ENCODE measurements at regions not wholly inside any gene's neighbourhood (a gene's known extent, or its start where the extent isn't known, plus 50 kb on each side); places are given as distances from the start of the nearest gene placed in this dataset.
"Not testable (repeated sequence)": the region's sequence is repeated elsewhere in the genome, so short reads cannot be mapped to it uniquely, and the experiment has no call there.

DNA sequence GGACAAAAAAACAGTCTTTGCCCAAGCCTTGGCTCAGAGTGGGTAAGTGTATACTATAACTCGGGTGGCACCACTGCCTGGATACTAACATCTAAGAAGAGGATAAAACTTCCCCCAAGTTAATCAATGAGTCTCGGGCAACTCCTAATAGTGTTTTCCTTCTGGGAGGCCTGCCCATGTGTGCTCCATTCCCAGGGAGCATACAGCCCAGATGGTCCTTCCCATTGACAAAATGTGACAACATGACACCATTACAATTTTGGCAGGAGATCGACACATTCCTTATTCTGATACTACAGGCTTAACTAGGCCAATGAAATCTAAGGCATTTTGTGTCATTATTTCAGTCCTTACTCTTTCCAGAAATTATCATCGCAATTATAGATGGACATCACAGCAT is 52.7 kb upstream of the CRIM1 start:
- no peak for DNase-seq

DNA sequence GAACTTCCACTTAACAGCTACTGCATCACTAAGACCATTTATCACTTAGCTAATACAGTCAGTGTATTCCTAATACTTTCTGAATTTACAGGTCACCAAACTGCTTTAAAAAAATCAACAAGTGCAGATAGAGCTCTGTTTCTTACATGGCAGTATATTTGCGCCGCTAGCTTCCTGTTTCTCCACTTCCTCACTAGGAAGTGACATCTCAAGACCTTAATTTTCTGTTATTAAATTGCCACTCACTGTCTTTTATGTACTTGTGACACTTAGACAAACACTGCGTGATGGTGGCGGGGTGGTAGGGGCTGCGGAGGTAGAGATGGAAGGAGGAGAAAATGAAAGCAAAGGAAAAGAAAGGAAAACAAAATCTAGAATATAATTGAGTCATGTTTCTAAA is 53.7 kb upstream of the CRIM1 start:
- DNase-seq: no peak

DNA sequence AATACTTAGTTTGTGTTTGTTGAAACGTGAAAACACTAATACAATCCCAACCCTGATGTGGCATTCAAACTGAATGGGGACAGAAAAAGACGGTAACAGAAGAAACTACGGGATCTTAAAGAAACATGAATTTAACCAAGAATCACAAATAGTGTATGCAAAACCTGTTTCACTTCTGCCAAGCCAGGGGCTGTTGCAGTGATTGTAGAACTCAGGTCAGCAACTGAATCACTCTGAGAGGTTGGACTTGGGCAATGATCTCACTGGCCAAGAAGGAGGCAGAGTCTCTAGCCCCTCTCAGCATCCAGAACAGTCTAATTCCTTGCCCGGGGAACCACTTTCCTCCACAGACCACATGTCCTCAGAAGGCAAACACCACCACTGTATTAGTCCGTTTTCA is 54.9 kb upstream of the CRIM1 start:
- DNase-seq: no peak

GRCh38 chr2:36296798-36297197 is 58.8 kb upstream of the CRIM1 start:
- no peak for DNase-seq

DNA sequence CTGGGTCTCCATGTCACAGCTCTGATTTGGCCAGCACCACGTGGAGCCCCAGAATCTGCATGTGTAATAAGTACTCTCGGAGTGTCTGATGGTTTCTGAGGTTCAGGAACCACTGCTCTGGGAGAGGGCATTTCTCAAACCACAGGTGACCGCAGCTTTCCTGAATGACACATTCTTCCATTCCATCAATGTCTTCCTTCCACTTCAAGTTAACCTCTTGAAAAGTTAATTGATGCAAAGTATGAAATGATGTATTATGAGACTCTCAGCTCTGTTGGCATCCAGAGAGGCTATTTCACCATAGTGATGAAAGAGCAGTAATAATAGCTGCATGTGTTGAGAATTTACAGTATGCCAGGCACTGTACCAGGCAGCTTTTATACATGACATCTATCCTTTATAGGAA is 61.3 kb upstream of the CRIM1 start:
- no peak for DNase-seq

DNA sequence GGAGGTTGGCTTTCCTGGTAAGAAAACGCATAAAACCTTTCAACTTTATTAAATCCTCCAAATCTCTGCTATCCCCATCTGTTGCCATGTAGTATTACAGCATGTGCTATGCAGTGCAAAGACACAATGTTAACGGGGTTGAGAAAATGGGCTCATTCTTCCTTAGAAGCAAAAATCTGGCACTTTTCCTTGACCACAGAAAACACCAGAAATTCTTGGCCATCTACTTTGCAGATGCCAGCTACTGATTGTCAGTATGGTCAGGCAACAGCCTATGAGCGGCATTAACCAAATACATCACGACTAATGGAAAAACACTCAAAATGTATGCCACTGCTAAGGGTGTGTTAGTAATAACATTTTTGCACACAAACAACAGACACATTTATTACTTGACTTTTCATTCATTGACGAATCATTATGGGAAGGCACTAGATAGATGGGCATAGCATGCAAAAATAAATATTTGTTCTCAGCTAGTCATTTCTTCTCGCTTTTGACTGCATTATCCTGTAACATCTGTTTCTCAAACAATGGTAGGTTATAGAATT is 65.2 kb upstream of the CRIM1 start:
- no peak for DNase-seq

- DNase-seq: no peak
Measured at GRCh38 chr2:36289731-36290130, 65.8 kb upstream of the CRIM1 start.

DNA sequence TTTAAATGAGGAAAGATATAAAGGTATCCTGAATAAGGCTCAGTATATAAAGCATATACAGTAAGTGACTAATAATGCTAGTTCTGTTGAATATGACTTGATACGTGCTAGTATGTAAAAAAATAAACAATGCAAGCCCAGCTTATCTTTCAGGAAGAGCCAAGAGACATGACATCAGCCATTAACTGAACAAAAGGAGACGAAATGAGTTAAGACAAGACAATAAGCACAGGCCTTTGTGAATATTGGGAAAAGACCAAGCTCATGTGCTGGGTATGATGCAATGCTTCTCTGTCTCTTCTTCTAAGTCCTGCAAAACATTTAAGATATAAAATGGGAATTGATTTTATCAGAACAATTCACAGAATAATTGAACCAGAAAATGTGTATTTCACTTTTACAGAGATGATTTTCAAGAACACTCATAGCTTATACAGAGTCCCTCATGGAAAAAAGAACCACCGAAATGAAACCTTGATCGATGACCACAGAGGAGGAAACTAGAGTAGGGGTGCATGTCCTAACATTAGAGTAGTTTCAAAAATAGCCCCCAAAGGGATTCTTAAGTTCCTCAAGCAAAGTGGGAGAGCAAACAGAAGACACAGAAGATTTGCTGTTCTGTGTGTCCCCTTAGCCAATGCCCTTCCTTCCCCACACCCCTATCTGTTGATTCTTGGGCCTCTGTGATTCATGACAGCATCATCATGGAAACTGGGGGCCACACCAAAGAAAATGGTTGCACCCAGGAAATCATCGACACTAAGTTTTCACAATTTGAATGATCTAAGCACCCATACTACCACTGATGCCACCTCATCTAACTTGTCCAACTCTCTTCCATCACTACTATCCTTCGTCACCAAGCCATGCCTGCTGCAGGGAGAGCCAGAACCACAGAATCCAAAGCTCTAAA is 68.0 kb upstream of the CRIM1 start:
- DNase-seq: no peak

DNA sequence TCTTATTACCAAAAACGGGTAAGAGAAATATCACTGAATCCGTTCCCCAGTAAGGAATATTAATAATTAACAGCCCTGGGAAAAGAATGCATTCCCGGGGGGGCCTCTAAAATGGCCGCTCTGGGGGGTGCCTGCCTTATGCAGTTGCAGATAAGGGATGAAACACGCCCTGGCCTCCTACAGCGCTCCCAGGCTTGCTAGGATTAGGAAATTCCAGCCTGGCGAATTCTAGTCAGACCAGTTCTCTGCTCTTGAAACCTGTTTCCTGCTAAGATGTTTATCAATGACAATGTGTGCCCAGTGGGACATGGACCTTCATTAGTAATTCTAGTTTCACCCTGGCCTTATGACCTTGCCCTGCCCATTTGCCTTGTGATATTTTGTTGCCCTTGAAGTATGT is 76.1 kb upstream of the CRIM1 start:
- not testable (repeated sequence) for DNase-seq

- DNase-seq: no peak
Measured at GRCh38 chr2:36277881-36278523, 77.6 kb upstream of the CRIM1 start.

- DNase-seq: no peak
Measured at GRCh38 chr2:36277146-36277808, 78.3 kb upstream of the CRIM1 start.

DNA sequence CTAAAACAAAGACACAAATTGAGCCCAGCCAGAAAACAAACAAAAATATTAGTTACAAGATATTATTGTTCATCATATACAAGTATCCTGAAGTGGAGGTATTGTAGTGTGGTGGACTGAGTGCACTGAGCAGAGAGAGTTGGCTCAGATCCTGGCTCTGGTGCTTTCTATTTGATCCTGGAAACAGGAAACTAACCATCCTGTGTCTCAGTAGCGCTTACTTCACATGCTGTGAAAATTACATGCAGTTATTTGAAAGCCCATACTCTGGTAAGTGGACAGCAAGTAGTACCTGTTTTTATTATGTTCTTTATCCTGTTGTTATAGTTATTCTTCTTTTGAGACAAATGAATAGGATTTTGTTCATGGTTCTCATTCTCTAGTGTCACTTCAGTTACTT is 84.3 kb upstream of the CRIM1 start:
- DNase-seq: no peak

DNA sequence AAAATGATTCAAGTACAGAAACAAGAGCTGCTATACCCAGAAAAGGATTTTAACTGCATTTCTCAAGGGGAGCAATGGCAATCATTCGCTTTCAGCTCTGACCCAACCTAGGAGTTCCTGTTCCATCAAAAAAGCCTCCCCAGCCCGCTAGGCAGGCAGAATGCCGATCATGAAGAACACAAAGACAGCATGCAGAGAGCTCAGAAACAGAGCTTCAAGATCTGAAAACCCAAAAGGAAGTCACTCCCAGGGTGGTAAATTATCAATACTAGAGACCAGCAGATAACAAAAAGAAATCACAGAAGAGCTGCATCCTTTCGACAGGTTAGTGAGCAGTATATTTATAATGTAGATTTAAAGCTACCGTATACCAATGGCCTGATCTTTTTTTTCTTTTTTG is 84.8 kb upstream of the CRIM1 start:
- DNase-seq: no peak

GRCh38 chr2:36267194-36267593 is 88.4 kb upstream of the CRIM1 start:
- DNase-seq: no peak

DNA sequence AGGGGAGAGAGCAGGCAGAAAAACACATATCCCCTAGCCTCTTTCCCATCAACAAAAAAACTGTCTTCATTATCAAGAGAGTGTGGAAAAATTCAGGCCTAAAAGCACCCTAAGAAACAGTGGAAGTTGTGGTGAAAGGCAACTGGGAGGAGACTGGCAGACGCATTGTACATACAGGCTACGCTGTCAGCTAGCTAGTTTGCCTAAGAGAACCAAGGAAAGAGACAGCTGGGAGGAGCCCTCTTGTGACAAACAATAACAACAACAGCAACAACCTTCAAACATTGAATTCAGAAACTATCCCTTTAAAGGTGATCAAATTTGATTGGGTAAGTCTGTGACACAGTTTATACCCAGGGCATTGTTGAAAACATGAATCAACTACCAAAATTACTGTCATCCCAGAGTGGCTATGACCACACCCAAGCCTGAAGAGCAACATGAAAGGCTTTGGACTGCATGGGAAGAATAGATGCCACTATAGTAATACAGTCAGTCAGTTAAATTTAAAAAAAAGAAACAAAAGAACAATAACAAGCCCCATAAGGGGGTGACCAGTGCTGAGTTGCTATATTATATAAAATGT is 88.9 kb upstream of the CRIM1 start:
- DNase-seq: no peak

GRCh38 chr2:36262581-36262980 is 93.0 kb upstream of the CRIM1 start:
- DNase-seq: no peak

GRCh38 chr2:36255863-36256262 is 99.7 kb upstream of the CRIM1 start:
- no peak for DNase-seq

- DNase-seq: no peak
Measured at GRCh38 chr2:36253086-36253485, 102.5 kb upstream of the CRIM1 start.

GRCh38 chr2:36246320-36246990 is 109.1 kb upstream of the CRIM1 start:
- DNase-seq: peak in 1 of 2 donors; percentile 71

GRCh38 chr2:36245651-36246050 is 109.9 kb upstream of the CRIM1 start:
- peak in 1 of 2 donors; percentile 8 for DNase-seq

- DNase-seq: no peak
Measured at GRCh38 chr2:36238106-36238505, 117.5 kb upstream of the CRIM1 start.

- peak in 1 of 2 donors; percentile 34 for DNase-seq
Measured at GRCh38 chr2:36235882-36236281, 119.7 kb upstream of the CRIM1 start.

DNA sequence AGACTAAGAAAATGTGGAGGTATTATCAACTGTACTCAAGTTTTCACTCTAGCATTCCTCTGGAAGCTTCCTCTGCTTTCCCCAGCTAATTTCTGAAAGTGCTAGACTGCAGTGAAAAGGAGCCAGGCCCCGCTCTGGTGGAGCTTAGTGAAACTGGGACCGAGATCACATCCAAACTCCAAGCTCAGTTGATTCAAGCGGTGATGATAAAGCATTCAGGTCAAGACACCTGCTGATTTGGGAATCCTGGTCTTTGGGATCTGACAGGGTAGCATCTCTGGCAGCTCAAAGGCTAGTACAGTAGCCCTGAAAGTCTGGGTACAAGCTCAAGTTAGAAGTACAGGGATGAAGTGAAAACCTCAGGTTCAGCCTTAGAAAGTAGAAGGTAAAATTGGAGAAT is 120.2 kb upstream of the CRIM1 start:
- no peak for DNase-seq
